H54 (cell line): ENCODE measurements at regions not wholly inside any gene's neighbourhood (a gene's known extent, or its start where the extent isn't known, plus 50 kb on each side); places are given as distances from the start of the nearest gene placed in this dataset.

Source experiments
- DNase-seq: peaks from one replicate; pipeline ENCODE4 v3.0.0; 2011; ENCODE audit warnings: low spot score, mixed read lengths; ENCODE audit not compliant: insufficient read length
- FAIRE-seq: peaks from 3 replicates; lab custom pipeline; 2011; peaks lifted over from hg19 to GRCh38; lab: Jason Lieb, UNC
- POLR2A ChIP-seq: IDR thresholded peaks from 2 replicates; pipeline ENCODE4 v1.6.1; 2011; ENCODE audit warnings: low read depth, mild to moderate bottlenecking, low read length

- FAIRE-seq (no peak), DNase-seq (no peak)
- TF ChIP-seq POLR2A, result no peak
Observed at GRCh38 chr6:19322691-19323485, 514.3 kb upstream of the ID4 start.

GRCh38 chr6:19324376-19324775 is 512.8 kb upstream of the ID4 start:
- FAIRE-seq (no peak), DNase-seq (no peak)
- TF ChIP-seq POLR2A, result no peak

GRCh38 chr6:19325335-19325789 is 511.8 kb upstream of the ID4 start:
- no peak for TF ChIP-seq POLR2A
- DNase-seq (no peak), FAIRE-seq (no peak)

GRCh38 chr6:19327241-19327640 is 509.9 kb upstream of the ID4 start:
- DNase-seq (no peak), FAIRE-seq (no peak)
- no peak for TF ChIP-seq POLR2A

GRCh38 chr6:19327661-19328060 is 509.5 kb upstream of the ID4 start:
- no peak for TF ChIP-seq POLR2A
- FAIRE-seq (no peak), DNase-seq (no peak)

GRCh38 chr6:19329078-19329477 is 508.1 kb upstream of the ID4 start:
- no peak for TF ChIP-seq POLR2A
- no peak for DNase-seq
- no peak for FAIRE-seq

- DNase-seq (no peak), FAIRE-seq (no peak)
- no peak for TF ChIP-seq POLR2A
Observed at GRCh38 chr6:19331089-19331488, 506.1 kb upstream of the ID4 start.

- DNase-seq (no peak), FAIRE-seq (no peak)
- TF ChIP-seq POLR2A, result no peak
Observed at GRCh38 chr6:19332806-19333460, 504.2 kb upstream of the ID4 start.

GRCh38 chr6:19333936-19334335 is 503.2 kb upstream of the ID4 start:
- FAIRE-seq (peak; percentile 58), DNase-seq (peak; percentile 12)
- no peak for TF ChIP-seq POLR2A

- FAIRE-seq, result no peak
- DNase-seq, result no peak
- no peak for TF ChIP-seq POLR2A
Observed at GRCh38 chr6:19336579-19336978, 500.6 kb upstream of the ID4 start.

- FAIRE-seq (no peak), DNase-seq (no peak)
- TF ChIP-seq POLR2A, result no peak
Observed at GRCh38 chr6:19337101-19337500, 500.1 kb upstream of the ID4 start.

GRCh38 chr6:19342616-19343015 is 494.6 kb upstream of the ID4 start:
- no peak for TF ChIP-seq POLR2A
- DNase-seq, result no peak
- no peak for FAIRE-seq

GRCh38 chr6:19349429-19349828 is 487.7 kb upstream of the ID4 start:
- TF ChIP-seq POLR2A, result no peak
- DNase-seq (no peak), FAIRE-seq (no peak)

- TF ChIP-seq POLR2A, result no peak
- DNase-seq (no peak), FAIRE-seq (no peak)
Observed at GRCh38 chr6:19354181-19354580, 483.0 kb upstream of the ID4 start.

GRCh38 chr6:19356692-19357091 is 480.5 kb upstream of the ID4 start:
- no peak for TF ChIP-seq POLR2A
- DNase-seq, result no peak
- FAIRE-seq, result no peak
